Gastrocnemius medialis (tissue), 4 donors: ENCODE measurements at regions not wholly inside any gene's neighbourhood (a gene's known extent, or its start where the extent isn't known, plus 50 kb on each side); places are given as distances from the start of the nearest gene placed in this dataset.

Source experiments
- ATAC-seq, 2 donors: fragments of 150-250 bp; one replicate each; pipeline ENCODE4 v1.9.1; 2016
- DNase-seq, 2 donors: peaks; one replicate each; pipeline ENCODE4 v3.0.0-alpha.2; 2019
- H3K27ac ChIP-seq, 4 donors: fragments of 200-600 bp; sonication (generic); 1 replicate in 1 of 4; 2 replicates in 3 of 4; pipeline ENCODE4 v1.5.1; 2016 to 2018; ENCODE audit warnings: mild to moderate bottlenecking in 2 of 4, moderate library complexity in 1 of 4
- H3K27me3 ChIP-seq, 3 donors: fragments of 200-600 bp; sonication (generic) in 2 of 3; 1 replicate in 1 of 3; 2 replicates in 2 of 3; pipeline versions ENCODE4 v1.5.1 to v1.6.0; 2016 to 2019; ENCODE audit warnings: mild to moderate bottlenecking in 1 of 3, moderate library complexity in 1 of 3
- H3K36me3 ChIP-seq, 2 donors: fragments of 200-600 bp; sonication (generic) in 1 of 2; one replicate each; pipeline ENCODE4 v1.5.1; 2017 to 2018
- H3K4me1 ChIP-seq, 2 donors: fragments of 200-600 bp; sonication (generic) in 1 of 2; one replicate each; pipeline ENCODE4 v1.5.1; 2016 to 2017; ENCODE audit warnings: mild to moderate bottlenecking in 2 of 2
- H3K4me3 ChIP-seq, 4 donors: fragments of 200-600 bp; sonication (generic) in 3 of 4; 1 replicate in 1 of 4; 2 replicates in 3 of 4; pipeline ENCODE4 v1.5.1; 2016 to 2019; ENCODE audit warnings: mild to moderate bottlenecking in 2 of 4
- H3K9me3 ChIP-seq, 3 donors: fragments of 200-600 bp; sonication (generic) in 2 of 3; 1 replicate in 1 of 3; 2 replicates in 2 of 3; pipeline ENCODE4 v1.5.1; 2016 to 2019
- CTCF ChIP-seq, 5 experiments: fragments of 450-650 bp in 3 of 5; fragments of 200-600 bp in 2 of 5; sonication (generic) in 2 of 5; IDR thresholded peaks in 4 of 5; conservative IDR thresholded peaks in 1 of 5; 1 replicate in 4 of 5; 2 replicates in 1 of 5; pipeline ENCODE4 v1.5.1; 2016 to 2019; ENCODE audit warnings: antibody characterized with exemption in 5 of 5, mild to moderate bottlenecking in 3 of 5, moderate library complexity in 3 of 5
- POLR2A ChIP-seq, 2 donors: fragments of 450-650 bp; IDR thresholded peaks; one replicate each; pipeline ENCODE4 v1.6.1; 2017; ENCODE audit warnings: antibody characterized with exemption in 2 of 2, mild to moderate bottlenecking in 2 of 2, moderate library complexity in 2 of 2
- in situ Hi-C, 4 donors: fragments of 200-750 bp; cut with MboI; loops; one replicate each; pipeline versions ENCODE4 v1.15.0 to v1.8.0; 2017; ENCODE audit warnings: low sequenced_read_pairs in 4 of 4
- intact Hi-C: fragments of 100-400 bp; cut with DNase I; formaldehyde crosslinking; loops from one replicate; pipeline ENCODE4 v1.15.1; 2023; ENCODE audit warnings: low total_unique reads

- Histone ChIP-seq H3K9me3 (no peaks in the 10 kb centered on the region), H3K27ac (no peak overlapping the region), H3K4me1 (peaks cover 0 to 11% of the 10 kb centered on the region in 2 donors), H3K4me3 (no peak overlapping the region), H3K36me3 (no peaks in the 10 kb centered on the region), H3K27me3 (no peaks in the 10 kb centered on the region)
- intact Hi-C loops (no loop called here), in situ Hi-C loops (loop anchor here in 2 of 4 donors (10.0 to 25.0 kb wide), 2 partner anchors 326 to 458 kb away; no protein-coding TSS in a partner anchor)
- DNase-seq (no peak), ATAC-seq (no peak)
- TF ChIP-seq CTCF (IDR thresholded peaks at IDR 0.05 in 4 of 5, conservative IDR thresholded peaks at IDR 0.05 in 1 of 5) = no peak
- TF ChIP-seq POLR2A (IDR thresholded peaks at IDR 0.05) = no peak
Measured at GRCh38 chr2:18170642-18171041, 292.2 kb downstream of the KCNS3 start.

DNA sequence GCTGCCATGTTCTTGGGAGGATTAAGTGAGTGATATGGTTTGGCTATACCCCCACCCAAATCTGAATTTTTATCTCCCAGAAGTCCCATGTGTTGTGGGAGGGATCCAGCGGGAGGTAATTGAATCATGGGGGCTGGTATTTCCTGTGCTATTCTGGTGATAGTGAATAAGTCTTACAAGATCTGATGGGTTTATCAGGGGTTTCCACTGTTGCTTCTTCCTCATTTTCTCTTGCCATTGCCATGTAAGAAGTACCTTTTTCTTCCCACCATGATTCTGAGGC, 291.4 kb downstream of the KCNS3 start:
- TF ChIP-seq POLR2A (IDR thresholded peaks at IDR 0.05) (no peak), CTCF (IDR thresholded peaks at IDR 0.05 in 4 of 5, conservative IDR thresholded peaks at IDR 0.05 in 1 of 5) (no peak)
- no peak for ATAC-seq
- Histone ChIP-seq H3K36me3 (no peaks in the 10 kb centered on the region), H3K4me1 (peaks cover 0 to 11% of the 10 kb centered on the region in 2 donors), H3K9me3 (no peaks in the 10 kb centered on the region), H3K27me3 (no peaks in the 10 kb centered on the region), H3K4me3 (no peak overlapping the region), H3K27ac (no peak overlapping the region)
- DNase-seq = no peak
- in situ Hi-C loops = loop anchor here in 2 of 4 donors (10.0 to 25.0 kb wide), 2 partner anchors 325 to 458 kb away; no protein-coding TSS in a partner anchor
- intact Hi-C loops = no loop called here

GRCh38 chr2:18169121-18169892, 290.8 kb downstream of the KCNS3 start:
- no peaks in the 10 kb centered on the region for H3K27me3 ChIP-seq
- no peaks in the 10 kb centered on the region for H3K36me3 ChIP-seq
- ATAC-seq = no peak
- H3K4me3 ChIP-seq = no peak overlapping the region
- in situ Hi-C loops = loop anchor here in 2 of 4 donors (25.0 kb wide), 1 partner anchor 457 kb away; no protein-coding TSS in a partner anchor
- H3K4me1 ChIP-seq = peaks cover 0 to 11% of the 10 kb centered on the region in 2 donors
- no peaks in the 10 kb centered on the region for H3K9me3 ChIP-seq
- intact Hi-C loops = no loop called here
- DNase-seq = no peak
- TF ChIP-seq CTCF (IDR thresholded peaks at IDR 0.05 in 4 of 5, conservative IDR thresholded peaks at IDR 0.05 in 1 of 5) (no peak), POLR2A (IDR thresholded peaks at IDR 0.05) (no peak)
- no peak overlapping the region for H3K27ac ChIP-seq

DNA sequence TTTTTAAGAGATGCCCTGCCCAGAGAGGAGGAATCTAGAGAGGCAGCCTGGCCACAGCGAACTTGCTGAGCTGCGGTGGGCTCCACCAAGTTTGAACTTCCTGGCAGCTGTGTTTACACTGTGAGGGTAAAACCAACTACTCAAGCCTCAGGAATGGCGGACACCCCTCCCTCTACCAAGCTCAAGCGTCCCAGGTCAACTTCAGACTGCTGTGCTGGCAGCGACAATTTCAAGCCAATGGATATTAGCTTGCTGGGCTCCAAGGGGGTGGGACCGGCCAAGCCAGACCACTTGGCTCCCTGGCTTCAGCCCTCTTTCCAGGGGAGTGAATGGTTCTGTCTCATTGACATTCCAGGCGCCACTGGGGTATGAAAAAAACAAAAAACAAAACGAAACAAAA, 289.4 kb downstream of the KCNS3 start:
- in situ Hi-C loops = loop anchor here in 2 of 4 donors (25.0 kb wide), 1 partner anchor 456 kb away; no protein-coding TSS in a partner anchor

More for the DNA sequence above, 289.4 kb downstream of the KCNS3 start:
- H3K27me3 ChIP-seq = no peaks in the 10 kb centered on the region
- no peaks in the 10 kb centered on the region for H3K36me3 ChIP-seq
- no peak for DNase-seq
- peaks cover 0 to 11% of the 10 kb centered on the region in 2 donors for H3K4me1 ChIP-seq
- no peak overlapping the region for H3K4me3 ChIP-seq
- intact Hi-C loops = no loop called here
- H3K27ac ChIP-seq = no peak overlapping the region
- ATAC-seq = no peak
- no peak for TF ChIP-seq CTCF (IDR thresholded peaks at IDR 0.05 in 4 of 5, conservative IDR thresholded peaks at IDR 0.05 in 1 of 5)
- TF ChIP-seq POLR2A (IDR thresholded peaks at IDR 0.05) = no peak
- H3K9me3 ChIP-seq = no peaks in the 10 kb centered on the region
